ENCODE measurements at regions not wholly inside any gene's neighbourhood (a gene's known extent, or its start where the extent isn't known, plus 50 kb on each side); places are given as distances from the start of the nearest gene placed in this dataset.

GRCh38 chr4:18342847-18343246, 321.3 kb upstream of the LCORL start:
- Histone ChIP-seq H4K20me1 (ENCODE audit: insufficient read depth) (no peaks in the 10 kb centered on the region), H3K9me3 (no peaks in the 10 kb centered on the region), H3K79me2 (ENCODE audit: insufficient read depth) (no peaks in the 10 kb centered on the region), H3K27ac (ENCODE audit: low read depth in 2 of 2, low read length in 1 of 2) (no peak overlapping the region), H3K27me3 (ENCODE audit: insufficient read depth) (no peaks in the 10 kb centered on the region), H3K4me3 (ENCODE audit: low read depth in 2 of 2, low read length in 1 of 2) (no peak overlapping the region), H3K9ac (no peak overlapping the region), H3K4me1 (ENCODE audit: control insufficient read depth in 1 of 2, insufficient read depth in 2 of 2, low read depth in 1 of 2, low read length in 1 of 2) (no peaks in the 10 kb centered on the region), H3K36me3 (replicated peaks in 1 of 2; ENCODE audit: control insufficient read depth in 1 of 2, insufficient read depth in 2 of 2, low read length in 1 of 2) (no peaks in the 10 kb centered on the region), H3F3A (replicated peaks; ENCODE audit: insufficient read depth) (no peaks in the 10 kb centered on the region), H2AFZ (ENCODE audit: low read depth) (no peak overlapping the region), H3K4me2 (no peak overlapping the region), H3K9me2 (no peaks in the 10 kb centered on the region)
- TF ChIP-seq, protein P1, sequence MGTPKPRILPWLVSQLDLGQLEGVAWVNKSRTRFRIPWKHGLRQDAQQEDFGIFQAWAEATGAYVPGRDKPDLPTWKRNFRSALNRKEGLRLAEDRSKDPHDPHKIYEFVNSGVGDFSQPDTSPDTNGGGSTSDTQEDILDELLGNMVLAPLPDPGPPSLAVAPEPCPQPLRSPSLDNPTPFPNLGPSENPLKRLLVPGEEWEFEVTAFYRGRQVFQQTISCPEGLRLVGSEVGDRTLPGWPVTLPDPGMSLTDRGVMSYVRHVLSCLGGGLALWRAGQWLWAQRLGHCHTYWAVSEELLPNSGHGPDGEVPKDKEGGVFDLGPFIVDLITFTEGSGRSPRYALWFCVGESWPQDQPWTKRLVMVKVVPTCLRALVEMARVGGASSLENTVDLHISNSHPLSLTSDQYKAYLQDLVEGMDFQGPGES (IDR thresholded peaks at IDR 0.05; ENCODE audit: low read depth, low read length), result no peak
- no peak for TF ChIP-seq NFIC (IDR thresholded peaks at IDR 0.05; ENCODE audit: borderline replicate concordance)
- no peak for TF ChIP-seq YY1 (IDR thresholded peaks at IDR 0.05; ENCODE audit: low read depth)
- 64% methylated on average over 2 of the region's 4 CpGs for WGBS (ENCODE audit: low lambda C conversion rate)
- CTCF ChIA-PET, result interaction anchor here (0.7 kb wide), 1 partner anchor 526 kb away, joined by 3 read pairs; no protein-coding TSS in a partner anchor
- POLR2A ChIA-PET, result no interaction called here
- DNase-seq, result no peak

DNA sequence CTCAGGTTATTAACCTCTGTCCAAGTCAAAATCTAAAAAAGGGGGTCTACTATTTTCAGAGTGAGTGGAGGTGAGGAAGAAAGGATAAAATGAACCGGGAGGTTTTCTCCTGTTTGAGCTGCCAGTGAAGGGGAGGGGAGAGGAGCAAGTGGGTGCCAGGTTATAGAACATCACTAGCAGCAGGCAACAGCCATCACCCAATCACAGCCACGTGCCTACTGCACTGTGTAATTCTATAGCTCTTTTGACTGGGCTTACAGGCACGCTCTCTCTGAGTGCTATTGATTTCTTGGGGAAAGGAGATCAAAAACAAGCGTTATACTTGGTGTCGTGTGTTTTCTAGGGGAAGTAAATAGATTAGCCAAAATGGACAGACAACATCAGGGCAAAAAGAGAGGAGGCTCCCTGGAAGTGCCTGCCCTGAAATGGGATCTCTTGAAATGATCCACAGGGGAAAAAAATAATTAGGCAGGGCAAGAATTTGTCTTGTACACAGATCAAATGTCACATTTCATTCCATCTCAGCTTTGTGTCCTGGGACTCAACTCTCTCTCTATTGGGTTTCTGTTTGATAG, 300.5 kb upstream of the LCORL start:
- DNase-seq, result no peak
- no peaks in the 10 kb centered on the region for H3K36me3 ChIP-seq (replicated peaks in 1 of 2; ENCODE audit: control insufficient read depth in 1 of 2, insufficient read depth in 2 of 2, low read length in 1 of 2)
- H3K9me2 ChIP-seq, result no peaks in the 10 kb centered on the region
- CTCF ChIA-PET, result no interaction called here
- H3K4me3 ChIP-seq (ENCODE audit: low read depth in 2 of 2, low read length in 1 of 2), result no peak overlapping the region
- TF ChIP-seq ELF1 (IDR thresholded peaks at IDR 0.05) (no peak), TEAD4 (IDR thresholded peaks at IDR 0.05; ENCODE audit: borderline replicate concordance, insufficient read depth) (no peak), FOSL2 (IDR thresholded peaks at IDR 0.05; ENCODE audit: borderline replicate concordance, low read depth) (no peak), MEF2A (IDR thresholded peaks at IDR 0.05; ENCODE audit: borderline replicate concordance, low read depth) (no peak), USF1 (IDR thresholded peaks at IDR 0.05; ENCODE audit: borderline replicate concordance, low read depth) (no peak), NFIC (IDR thresholded peaks at IDR 0.05; ENCODE audit: borderline replicate concordance) (no peak), NRF1 (IDR thresholded peaks at IDR 0.05; ENCODE audit: low read depth, low read length) (no peak), GATA2 (CRISPR knock-in tag; IDR thresholded peaks at IDR 0.05) (no peak), JUND (IDR thresholded peaks at IDR 0.05) (no peak), EZH2phosphoT487 (IDR thresholded peaks at IDR 0.05; ENCODE audit: borderline replicate concordance, low read depth) (no peak), RAD21 (IDR thresholded peaks at IDR 0.05; ENCODE audit: low read length) (no peak)
- TF ChIP-seq, protein P2, sequence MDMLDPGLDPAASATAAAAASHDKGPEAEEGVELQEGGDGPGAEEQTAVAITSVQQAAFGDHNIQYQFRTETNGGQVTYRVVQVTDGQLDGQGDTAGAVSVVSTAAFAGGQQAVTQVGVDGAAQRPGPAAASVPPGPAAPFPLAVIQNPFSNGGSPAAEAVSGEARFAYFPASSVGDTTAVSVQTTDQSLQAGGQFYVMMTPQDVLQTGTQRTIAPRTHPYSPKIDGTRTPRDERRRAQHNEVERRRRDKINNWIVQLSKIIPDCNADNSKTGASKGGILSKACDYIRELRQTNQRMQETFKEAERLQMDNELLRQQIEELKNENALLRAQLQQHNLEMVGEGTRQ (IDR thresholded peaks at IDR 0.05; ENCODE audit: borderline replicate concordance, low read depth, low read length), result no peak
- TF ChIP-seq, protein P3, sequence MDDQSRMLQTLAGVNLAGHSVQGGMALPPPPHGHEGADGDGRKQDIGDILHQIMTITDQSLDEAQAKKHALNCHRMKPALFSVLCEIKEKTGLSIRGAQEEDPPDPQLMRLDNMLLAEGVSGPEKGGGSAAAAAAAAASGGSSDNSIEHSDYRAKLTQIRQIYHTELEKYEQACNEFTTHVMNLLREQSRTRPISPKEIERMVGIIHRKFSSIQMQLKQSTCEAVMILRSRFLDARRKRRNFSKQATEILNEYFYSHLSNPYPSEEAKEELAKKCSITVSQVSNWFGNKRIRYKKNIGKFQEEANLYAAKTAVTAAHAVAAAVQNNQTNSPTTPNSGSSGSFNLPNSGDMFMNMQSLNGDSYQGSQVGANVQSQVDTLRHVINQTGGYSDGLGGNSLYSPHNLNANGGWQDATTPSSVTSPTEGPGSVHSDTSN (IDR thresholded peaks at IDR 0.05), result no peak
- no peaks in the 10 kb centered on the region for H3F3A ChIP-seq (replicated peaks; ENCODE audit: insufficient read depth)
- H4K20me1 ChIP-seq (ENCODE audit: insufficient read depth), result no peaks in the 10 kb centered on the region
- no peaks in the 10 kb centered on the region; the same call in 1 of the 2 replicates for H3K9me3 ChIP-seq
- 25% methylated on average over 5 of the region's 5 CpGs for WGBS (ENCODE audit: low lambda C conversion rate)
- no peak overlapping the region for H3K9ac ChIP-seq
- peaks cover 0 to 20% of the 10 kb centered on the region in 2 experiments; a peak in 2 of 4 replicates for H3K4me1 ChIP-seq (ENCODE audit: control insufficient read depth in 1 of 2, insufficient read depth in 2 of 2, low read depth in 1 of 2, low read length in 1 of 2)
- no peaks in the 10 kb centered on the region for H3K79me2 ChIP-seq (ENCODE audit: insufficient read depth)
- H2AFZ ChIP-seq (ENCODE audit: low read depth), result no peak overlapping the region
- H3K27ac ChIP-seq (ENCODE audit: low read depth in 2 of 2, low read length in 1 of 2), result no peak overlapping the region
- no peaks in the 10 kb centered on the region for H3K27me3 ChIP-seq (ENCODE audit: insufficient read depth)
- H3K4me2 ChIP-seq, result no peak overlapping the region
- POLR2A ChIA-PET, result no interaction called here

All from SK-N-SH (cell line).